Stimulated activated CD8-positive, alpha-beta memory T cell treated with anti-CD3 and anti-CD28 coated beads, Interleukin-7, amount 100 ng/mL, for 4 hours (primary cell): ENCODE measurements at regions not wholly inside any gene's neighbourhood (a gene's known extent, or its start where the extent isn't known, plus 50 kb on each side); places are given as distances from the start of the nearest gene placed in this dataset.
"Not testable (repeated sequence)": the region's sequence is repeated elsewhere in the genome, so short reads cannot be mapped to it uniquely, and the experiment has no call there.

Experiments
- DNase-seq, 2 donors: peaks; one replicate each; pipeline ENCODE4 v3.0.0-alpha.2; 2020; ENCODE audit warnings: low read depth in 2 of 2

- DNase-seq, result no peak
Measured at GRCh38 chr13:103908274-103908673, 842.1 kb upstream of the SLC10A2 start.

- no peak for DNase-seq
Measured at GRCh38 chr13:103903790-103904189, 837.6 kb upstream of the SLC10A2 start.

DNA sequence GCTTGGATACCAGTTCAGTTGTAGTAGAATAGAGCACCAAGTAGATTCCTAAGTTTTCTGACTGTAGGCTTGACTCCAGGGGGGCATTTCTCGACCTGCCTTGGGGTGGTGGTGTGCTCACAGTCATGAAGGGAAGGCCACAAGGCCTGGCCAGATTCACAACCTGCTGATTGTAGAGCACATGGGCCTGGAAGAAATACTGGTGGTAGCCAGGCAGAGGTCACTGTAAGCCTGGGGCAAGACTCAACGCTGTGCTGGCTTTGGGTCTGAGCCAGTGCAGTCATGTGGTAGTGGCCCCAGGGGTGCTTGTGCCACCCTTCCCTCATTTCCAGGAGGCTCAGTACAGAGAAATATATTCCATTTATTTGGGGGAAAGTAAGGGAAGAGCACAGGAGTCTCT is 832.3 kb upstream of the SLC10A2 start:
- DNase-seq, result no peak

GRCh38 chr13:103895835-103896531 is 829.8 kb upstream of the SLC10A2 start:
- DNase-seq, result no peak

- DNase-seq, result no peak
Measured at GRCh38 chr13:103894626-103895025, 828.4 kb upstream of the SLC10A2 start.

DNA sequence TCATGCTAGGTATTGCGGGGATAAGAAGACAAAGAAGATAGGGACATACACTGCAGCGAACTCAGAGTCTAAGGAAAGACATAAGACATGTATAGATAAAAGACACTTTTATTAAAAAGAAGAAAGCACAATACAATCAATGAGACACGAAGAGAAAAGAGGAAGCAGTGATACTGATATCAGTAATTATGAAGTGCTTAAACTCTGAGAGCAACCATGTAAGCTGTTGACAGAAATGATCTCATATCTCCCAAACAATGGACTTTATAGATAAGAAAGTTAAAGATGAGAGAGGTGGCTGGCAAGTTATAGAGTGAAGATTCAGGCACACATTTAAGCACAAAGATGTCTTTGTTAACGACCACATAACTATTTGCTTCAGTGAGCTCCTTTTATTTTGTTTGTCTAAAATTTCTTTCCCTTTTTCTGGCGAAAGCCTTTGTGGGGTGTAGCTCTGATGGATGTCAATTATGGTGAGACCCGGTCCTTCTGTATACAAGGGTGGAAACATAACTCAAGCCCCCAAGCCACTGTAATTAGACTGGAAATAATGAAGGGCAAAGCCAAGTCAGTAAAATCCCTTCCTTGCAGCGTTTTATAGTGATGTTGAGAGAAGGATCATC is 818.0 kb upstream of the SLC10A2 start:
- no peak for DNase-seq

DNA sequence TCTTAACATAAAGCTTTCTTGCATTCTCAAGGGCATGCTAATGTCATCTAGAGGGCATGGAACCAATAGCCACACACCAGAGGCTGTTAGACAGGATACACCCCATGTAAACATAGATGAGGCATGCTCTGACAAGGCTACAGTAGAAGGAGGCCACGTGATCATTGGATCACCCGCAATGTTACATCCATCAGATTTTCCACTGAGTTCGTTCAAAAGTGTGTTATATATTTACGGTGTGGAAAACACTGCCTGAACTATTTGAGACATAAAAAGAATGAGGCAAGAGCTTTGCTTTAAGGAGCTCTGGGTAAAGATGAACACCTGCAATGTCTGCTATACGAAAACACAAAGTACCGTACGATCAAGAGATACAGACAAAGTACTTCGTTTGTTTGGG is 817.5 kb upstream of the SLC10A2 start:
- no peak for DNase-seq

GRCh38 chr13:103883164-103883563 is 816.9 kb upstream of the SLC10A2 start:
- DNase-seq, result no peak

DNA sequence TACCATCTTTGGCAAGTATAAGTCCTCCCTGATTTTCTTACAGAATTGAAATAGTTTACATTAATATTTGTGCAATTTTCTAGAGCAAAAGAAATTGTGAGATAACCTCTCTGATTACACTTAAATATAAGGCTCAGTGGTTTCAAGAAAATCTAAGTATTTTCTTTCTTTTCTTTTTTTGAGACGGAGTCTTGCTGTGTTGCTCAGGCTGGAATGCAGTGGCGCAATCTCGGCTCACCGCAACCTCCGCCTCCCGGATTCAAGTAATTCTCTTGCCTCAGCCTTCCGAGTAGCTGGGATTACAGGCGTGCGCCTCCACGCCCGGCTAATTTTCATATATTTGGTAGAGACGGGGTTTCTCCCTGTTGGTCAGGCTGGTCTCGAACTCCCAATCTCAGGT is 813.9 kb upstream of the SLC10A2 start:
- DNase-seq, result not testable (repeated sequence)

DNA sequence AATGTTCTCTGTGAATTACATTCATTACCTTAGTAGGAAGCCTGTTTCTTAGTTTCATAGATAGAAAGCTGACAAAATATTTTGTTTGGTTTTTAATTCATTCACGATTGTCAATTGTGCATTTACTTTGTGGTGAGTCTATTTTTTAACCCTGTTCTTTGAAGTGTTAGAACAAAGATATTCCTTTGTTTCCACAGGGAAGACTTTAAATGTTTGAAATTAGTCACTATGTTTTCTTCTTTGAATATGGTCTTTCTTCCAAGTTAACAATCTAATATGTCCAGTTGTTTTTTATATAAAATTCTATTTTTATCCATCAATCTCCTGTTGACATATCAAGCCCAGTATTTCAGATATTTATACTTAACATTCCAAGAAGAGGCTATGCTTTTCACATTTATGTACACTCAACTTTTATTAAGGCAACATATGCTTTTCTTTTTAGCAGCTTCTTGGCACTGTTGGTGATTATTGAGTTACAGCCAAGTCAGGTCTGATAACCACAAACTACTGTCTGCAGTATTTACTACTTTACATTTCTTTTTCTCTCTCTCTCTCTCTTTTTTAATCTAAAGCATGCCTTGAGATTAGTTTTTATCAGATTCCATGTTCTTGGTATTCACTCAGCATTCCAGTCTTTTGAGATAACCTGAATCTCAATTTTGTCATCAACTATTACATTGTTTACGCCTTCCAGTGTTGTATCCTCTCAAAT is 812.8 kb upstream of the SLC10A2 start:
- DNase-seq, result no peak

DNA sequence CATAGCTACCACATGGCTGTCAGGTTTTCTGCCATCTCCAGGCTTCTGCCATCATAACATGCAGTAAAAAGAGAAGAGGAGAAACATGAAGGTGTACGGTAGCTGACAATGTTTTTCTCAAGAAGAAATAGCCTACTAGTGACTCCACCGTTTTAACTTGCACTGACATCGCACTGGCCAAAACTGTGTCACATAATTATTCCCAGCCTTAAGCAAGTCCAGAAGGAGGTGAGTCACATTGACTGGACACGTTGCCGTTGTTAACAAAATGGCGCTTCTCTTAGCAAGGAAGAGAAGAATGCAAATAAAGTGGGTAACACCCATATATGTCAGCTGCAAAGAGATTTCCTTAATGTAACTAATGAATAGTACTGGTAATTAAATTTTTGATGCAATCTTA is 810.4 kb upstream of the SLC10A2 start:
- DNase-seq, result no peak

- DNase-seq, result no peak
Measured at GRCh38 chr13:103873725-103874124, 807.5 kb upstream of the SLC10A2 start.

GRCh38 chr13:103866048-103866447 is 799.8 kb upstream of the SLC10A2 start:
- no peak for DNase-seq

GRCh38 chr13:103862525-103862924 is 796.3 kb upstream of the SLC10A2 start:
- no peak for DNase-seq

GRCh38 chr13:103859952-103860351 is 793.7 kb upstream of the SLC10A2 start:
- no peak for DNase-seq

DNA sequence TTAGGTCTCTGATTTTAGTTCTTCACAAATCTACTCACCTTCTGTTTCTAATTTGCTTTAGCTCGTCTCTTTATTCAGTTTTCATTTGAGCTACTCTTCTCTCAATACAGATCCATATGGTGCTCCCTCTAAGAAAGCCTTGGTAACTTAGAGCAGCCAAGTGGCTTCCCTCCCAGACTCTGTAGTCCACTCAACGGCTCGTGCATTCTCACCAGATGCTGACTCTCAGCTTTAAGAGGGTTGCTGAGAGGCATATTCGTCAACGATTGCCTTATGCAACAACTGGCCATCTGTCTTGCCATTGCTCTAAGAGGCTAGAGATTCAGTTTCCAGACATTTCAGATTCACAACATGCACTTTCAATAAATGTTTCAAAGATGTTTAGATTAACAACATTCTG is 785.8 kb upstream of the SLC10A2 start:
- DNase-seq, result no peak

- DNase-seq, result no peak
Measured at GRCh38 chr13:103844471-103844870, 778.3 kb upstream of the SLC10A2 start.

DNA sequence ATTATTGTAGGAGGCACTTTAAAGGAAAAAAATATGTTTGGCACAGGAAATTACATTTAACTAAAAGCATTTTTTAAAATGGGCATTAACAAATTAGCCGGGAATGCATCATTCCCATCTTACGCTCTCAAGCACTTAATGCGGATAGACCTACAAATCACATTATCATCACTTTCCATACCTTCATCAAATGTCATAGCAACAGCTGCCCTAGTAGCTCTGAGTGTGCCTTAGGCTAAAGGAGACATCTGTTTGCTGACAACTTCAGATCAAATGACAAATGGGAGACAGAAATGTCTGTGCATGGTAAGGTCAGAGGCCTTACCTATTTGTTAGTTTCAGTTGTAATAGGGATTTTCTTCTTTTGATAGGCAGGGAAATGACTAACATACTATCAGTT is 773.2 kb upstream of the SLC10A2 start:
- no peak for DNase-seq

GRCh38 chr13:103835052-103835451 is 768.8 kb upstream of the SLC10A2 start:
- DNase-seq, result no peak

DNA sequence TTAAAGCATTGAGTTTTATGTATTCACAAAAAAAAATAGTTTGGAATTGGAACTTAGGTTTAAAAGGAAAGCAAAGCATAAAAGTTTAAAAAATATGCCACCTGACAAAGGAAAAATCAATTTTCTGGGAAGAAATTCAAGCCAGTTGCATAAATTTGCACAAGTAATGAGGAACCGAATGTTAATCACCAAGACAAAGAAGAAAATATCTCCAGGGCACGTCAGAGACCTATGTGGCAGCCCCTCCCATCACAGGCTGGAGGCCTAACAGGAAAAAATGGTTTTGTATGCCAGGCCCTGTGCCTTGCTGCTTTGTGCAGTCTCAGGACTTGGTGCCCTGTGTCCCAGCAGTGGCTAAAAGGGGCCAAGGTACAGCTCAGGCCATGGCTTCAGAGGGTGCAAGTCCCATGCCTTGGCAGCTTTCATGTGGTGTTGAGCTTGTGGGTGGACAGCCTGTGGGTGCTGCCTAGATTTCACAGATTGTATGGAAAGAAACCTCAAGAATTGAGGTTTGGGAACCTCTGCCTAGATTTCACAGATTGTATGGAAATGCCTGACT is 767.2 kb upstream of the SLC10A2 start:
- no peak for DNase-seq

- DNase-seq, result no peak
Measured at GRCh38 chr13:103815619-103816018, 749.4 kb upstream of the SLC10A2 start.

DNA sequence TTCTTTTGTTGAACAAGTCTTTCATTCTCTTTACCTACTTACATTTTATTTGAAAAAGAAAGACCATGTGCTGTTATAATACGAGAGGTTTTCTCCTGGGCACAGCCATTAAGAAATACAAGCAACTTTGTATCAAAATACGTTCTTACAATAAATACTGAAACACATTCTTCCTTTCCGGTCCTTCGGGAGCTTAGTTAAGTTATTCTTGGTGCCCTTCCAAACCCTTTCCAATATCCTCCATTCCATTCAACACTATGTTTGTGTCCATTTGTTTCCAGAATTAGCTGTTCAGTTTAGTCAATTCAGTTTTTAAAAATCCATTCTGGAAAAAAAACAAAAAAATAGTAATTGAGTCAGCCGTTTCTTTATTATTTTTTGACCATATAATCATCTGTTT is 746.8 kb upstream of the SLC10A2 start:
- no peak for DNase-seq

- DNase-seq, result no peak
Measured at GRCh38 chr13:103812558-103812957, 746.3 kb upstream of the SLC10A2 start.
